HepG2 (cell line): ENCODE measurements at regions not wholly inside any gene's neighbourhood (a gene's known extent, or its start where the extent isn't known, plus 50 kb on each side); places are given as distances from the start of the nearest gene placed in this dataset.

ENCODE experiments used
- MLXIP ChIP-seq: sonication (generic); formaldehyde crosslinking; IDR thresholded peaks from 2 replicates; pipeline ENCODE4 v1.9.0; 2021; ENCODE audit warnings: missing genetic modification reagents, borderline replicate concordance
- NCOR1 ChIP-seq: fragments of 200-600 bp; sonication (generic); IDR thresholded peaks from 2 replicates; pipeline ENCODE4 v1.7.0; 2017; ENCODE audit warnings: antibody characterized with exemption, low read length, borderline replicate concordance
- ZNF160 ChIP-seq: sonication (generic); formaldehyde crosslinking; IDR thresholded peaks from 2 replicates; pipeline ENCODE4 v1.8.0; 2022; ENCODE audit warnings: mild to moderate bottlenecking, inconsistent platforms, missing genetic modification reagents

GRCh38 chr7:115235075-115235474 is 313.2 kb downstream of the MDFIC start:
- no peak for TF ChIP-seq NCOR1
- no peak for TF ChIP-seq ZNF160 (CRISPR knock-in tag)
- TF ChIP-seq MLXIP (CRISPR knock-in tag), result no peak
